ENCODE measurements at regions not wholly inside any gene's neighbourhood (a gene's known extent, or its start where the extent isn't known, plus 50 kb on each side); places are given as distances from the start of the nearest gene placed in this dataset.

GRCh38 chr10:43983856-43984271 is 335.2 kb upstream of the ZNF32 start:
- TF ChIP-seq POLR2A (IDR thresholded peaks at IDR 0.05; ENCODE audit: low read length) (no peak), GATA1 (IDR thresholded peaks at IDR 0.05; ENCODE audit: low read depth, low read length) (no peak)
